ENCODE measurements at regions not wholly inside any gene's neighbourhood (a gene's known extent, or its start where the extent isn't known, plus 50 kb on each side); places are given as distances from the start of the nearest gene placed in this dataset.

DNA sequence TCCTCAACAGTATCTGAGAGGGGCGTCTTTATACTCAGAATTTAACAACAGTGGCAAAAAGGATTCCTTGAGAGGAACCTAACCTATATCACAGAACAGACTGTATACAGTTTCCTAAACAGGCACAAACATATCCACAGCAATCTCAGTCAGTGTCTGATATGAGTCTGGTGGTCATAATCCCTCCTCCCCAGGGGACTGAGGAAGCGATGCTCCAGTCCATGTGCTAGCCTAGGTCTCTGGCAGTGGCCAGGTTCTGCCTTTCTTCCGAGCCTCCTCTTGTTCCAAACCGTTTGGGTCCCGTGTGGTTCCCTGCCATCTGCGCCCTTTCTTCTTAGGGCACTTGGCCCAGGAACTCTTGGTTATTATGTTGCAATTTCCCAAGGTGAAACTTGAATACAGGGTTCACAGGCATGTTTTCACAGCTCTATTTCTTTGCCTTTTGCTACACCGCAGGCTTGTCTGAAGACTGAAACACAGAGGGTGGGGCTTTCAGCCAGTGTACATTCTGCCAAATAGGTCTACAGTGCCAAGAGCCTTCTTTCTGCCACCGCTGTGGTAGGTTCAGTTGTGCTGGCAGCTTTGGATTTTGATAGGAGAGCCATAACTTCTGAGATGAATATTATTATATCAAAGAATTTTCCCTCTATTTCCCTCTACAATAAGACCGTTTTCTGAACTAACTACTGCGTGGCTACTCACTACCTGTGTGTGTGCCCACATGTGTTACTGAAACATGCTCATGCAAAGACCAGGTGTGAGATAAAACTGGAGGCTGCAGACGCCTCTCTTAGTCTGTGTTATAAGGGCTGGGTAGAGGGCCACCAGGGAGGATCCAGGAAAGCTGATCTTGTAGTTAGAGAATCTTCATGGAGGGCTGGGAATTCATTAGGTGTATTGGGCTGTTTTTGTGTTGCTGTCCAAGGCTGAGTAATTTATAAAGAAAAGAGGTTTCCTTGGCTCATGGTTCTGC, 75.0 kb upstream of the HAAO start:
- H3K79me2 ChIP-seq (ENCODE audit: control insufficient read depth, low read length) = no peaks in the 10 kb centered on the region
- H3K9me2 ChIP-seq (replicated peaks; ENCODE audit: control insufficient read depth, low read length) = no peaks in the 10 kb centered on the region
- H3F3A ChIP-seq (ENCODE audit: control insufficient read depth, insufficient read depth) = no peaks in the 10 kb centered on the region
- H3K27ac ChIP-seq (ENCODE audit: low read depth, low read length) = no peak overlapping the region
- no peaks in the 10 kb centered on the region for H3K36me3 ChIP-seq (ENCODE audit: control insufficient read depth, low read length)
- no peak overlapping the region for H3K4me3 ChIP-seq (ENCODE audit: low read length)
- TF ChIP-seq EZH2phosphoT487 (IDR thresholded peaks at IDR 0.05; ENCODE audit: borderline replicate concordance, low read length) (no peak), CTCF (IDR thresholded peaks at IDR 0.05; ENCODE audit: low read depth, low read length, poor library complexity, severe bottlenecking) (no peak)
- no peak overlapping the region for H3K4me2 ChIP-seq (ENCODE audit: low read length)
- peaks cover 11% of the 10 kb centered on the region for H3K9me3 ChIP-seq (ENCODE audit: control insufficient read depth, insufficient read depth, low read length)
- H3K27me3 ChIP-seq (ENCODE audit: control insufficient read depth, low read length) = 0 out of 2 replicates have a peak, but pooled peaks cover 2% of the 10 kb centered on the region
- H4K20me1 ChIP-seq (ENCODE audit: control insufficient read depth, insufficient read depth, low read depth, low read length) = no peaks in the 10 kb centered on the region
- no peaks in the 10 kb centered on the region for H3K4me1 ChIP-seq (ENCODE audit: control insufficient read depth, low read length)

DNA sequence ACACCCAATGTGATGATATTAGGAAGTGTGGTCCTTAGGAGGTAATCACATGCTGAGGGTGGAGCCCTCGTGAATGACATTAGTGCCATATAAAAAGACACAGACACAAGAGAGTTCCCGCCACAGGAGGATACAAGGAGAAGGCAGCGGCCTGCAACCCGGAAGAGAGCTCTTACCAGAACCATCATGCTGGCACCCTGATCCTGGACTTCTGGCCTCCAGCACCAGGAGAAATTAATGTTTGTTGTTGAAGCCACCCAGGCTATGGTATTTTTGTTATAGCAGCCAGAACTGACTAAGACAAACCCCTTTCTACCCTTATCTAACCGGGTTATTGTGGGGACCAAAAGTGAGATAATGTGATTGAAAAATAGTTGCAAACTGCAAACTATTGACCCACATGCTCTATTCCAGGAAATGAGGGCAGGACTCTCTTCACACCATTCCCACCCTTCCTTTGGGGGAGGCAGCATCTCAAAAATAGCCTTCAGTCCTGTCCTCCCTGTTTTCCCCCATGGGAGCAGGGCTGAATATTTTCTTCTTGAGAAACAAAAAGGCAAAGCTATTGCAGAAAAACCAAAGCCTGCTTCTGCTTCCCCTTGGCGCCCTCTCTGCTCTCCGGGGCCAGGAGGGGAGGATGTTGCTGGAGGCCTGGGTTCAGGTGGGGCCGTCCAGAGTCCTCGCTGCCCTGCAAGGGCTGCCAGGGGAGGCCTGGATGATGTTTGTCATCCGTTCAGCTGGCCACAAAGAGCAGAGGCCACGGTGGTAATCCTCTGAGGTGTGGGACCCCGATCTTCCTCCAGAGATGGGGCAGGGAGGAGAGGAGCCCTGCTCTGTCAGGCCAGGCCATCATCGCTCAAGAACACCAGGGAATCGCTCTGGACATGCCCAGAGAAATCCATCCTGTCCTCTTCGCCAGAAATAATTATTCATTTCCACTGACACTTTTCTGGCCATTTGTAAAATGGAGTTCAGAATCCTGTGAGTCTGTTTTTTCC, 73.8 kb upstream of the HAAO start:
- no peaks in the 10 kb centered on the region for H3K9me2 ChIP-seq (replicated peaks; ENCODE audit: control insufficient read depth, low read length)
- no peak for TF ChIP-seq CTCF (IDR thresholded peaks at IDR 0.05; ENCODE audit: low read depth, low read length, poor library complexity, severe bottlenecking)
- no peak for TF ChIP-seq EZH2phosphoT487 (IDR thresholded peaks at IDR 0.05; ENCODE audit: borderline replicate concordance, low read length)
- no peak overlapping the region for H3K4me2 ChIP-seq (ENCODE audit: low read length)
- H3F3A ChIP-seq (ENCODE audit: control insufficient read depth, insufficient read depth) = no peaks in the 10 kb centered on the region
- H3K4me1 ChIP-seq (ENCODE audit: control insufficient read depth, low read length) = no peaks in the 10 kb centered on the region
- peaks cover 11% of the 10 kb centered on the region for H3K9me3 ChIP-seq (ENCODE audit: control insufficient read depth, insufficient read depth, low read length)
- H4K20me1 ChIP-seq (ENCODE audit: control insufficient read depth, insufficient read depth, low read depth, low read length) = no peaks in the 10 kb centered on the region
- H3K79me2 ChIP-seq (ENCODE audit: control insufficient read depth, low read length) = no peaks in the 10 kb centered on the region
- H3K27ac ChIP-seq (ENCODE audit: low read depth, low read length) = no peak overlapping the region
- H3K4me3 ChIP-seq (ENCODE audit: low read length) = no peak overlapping the region
- H3K27me3 ChIP-seq (ENCODE audit: control insufficient read depth, low read length) = 0 out of 2 replicates have a peak, but pooled peaks cover 2% of the 10 kb centered on the region
- H3K36me3 ChIP-seq (ENCODE audit: control insufficient read depth, low read length) = no peaks in the 10 kb centered on the region

GRCh38 chr2:42864641-42865280, 72.4 kb upstream of the HAAO start:
- peaks cover 11% of the 10 kb centered on the region for H3K9me3 ChIP-seq (ENCODE audit: control insufficient read depth, insufficient read depth, low read length)
- no peaks in the 10 kb centered on the region for H3K36me3 ChIP-seq (ENCODE audit: control insufficient read depth, low read length)
- 0 out of 2 replicates have a peak, but pooled peaks cover 2% of the 10 kb centered on the region for H3K27me3 ChIP-seq (ENCODE audit: control insufficient read depth, low read length)
- H3F3A ChIP-seq (ENCODE audit: control insufficient read depth, insufficient read depth) = no peaks in the 10 kb centered on the region
- H3K4me2 ChIP-seq (ENCODE audit: low read length) = no peak overlapping the region
- no peak overlapping the region for H3K27ac ChIP-seq (ENCODE audit: low read depth, low read length)
- no peak for TF ChIP-seq CTCF (IDR thresholded peaks at IDR 0.05; ENCODE audit: low read depth, low read length, poor library complexity, severe bottlenecking)
- no peaks in the 10 kb centered on the region for H3K79me2 ChIP-seq (ENCODE audit: control insufficient read depth, low read length)
- H3K4me1 ChIP-seq (ENCODE audit: control insufficient read depth, low read length) = no peaks in the 10 kb centered on the region
- H3K9me2 ChIP-seq (replicated peaks; ENCODE audit: control insufficient read depth, low read length) = no peaks in the 10 kb centered on the region
- no peaks in the 10 kb centered on the region for H4K20me1 ChIP-seq (ENCODE audit: control insufficient read depth, insufficient read depth, low read depth, low read length)
- no peak overlapping the region for H3K4me3 ChIP-seq (ENCODE audit: low read length)
